ENCODE measurements at regions not wholly inside any gene's neighbourhood (a gene's known extent, or its start where the extent isn't known, plus 50 kb on each side); places are given as distances from the start of the nearest gene placed in this dataset.

- no peak overlapping the region for H3K4me3 ChIP-seq (ENCODE audit: low read depth, poor library complexity, severe bottlenecking)
- 0 to 35% methylated on average over 1 of the region's 1 CpG for WGBS, 2 donors
- TF ChIP-seq, protein P1, sequence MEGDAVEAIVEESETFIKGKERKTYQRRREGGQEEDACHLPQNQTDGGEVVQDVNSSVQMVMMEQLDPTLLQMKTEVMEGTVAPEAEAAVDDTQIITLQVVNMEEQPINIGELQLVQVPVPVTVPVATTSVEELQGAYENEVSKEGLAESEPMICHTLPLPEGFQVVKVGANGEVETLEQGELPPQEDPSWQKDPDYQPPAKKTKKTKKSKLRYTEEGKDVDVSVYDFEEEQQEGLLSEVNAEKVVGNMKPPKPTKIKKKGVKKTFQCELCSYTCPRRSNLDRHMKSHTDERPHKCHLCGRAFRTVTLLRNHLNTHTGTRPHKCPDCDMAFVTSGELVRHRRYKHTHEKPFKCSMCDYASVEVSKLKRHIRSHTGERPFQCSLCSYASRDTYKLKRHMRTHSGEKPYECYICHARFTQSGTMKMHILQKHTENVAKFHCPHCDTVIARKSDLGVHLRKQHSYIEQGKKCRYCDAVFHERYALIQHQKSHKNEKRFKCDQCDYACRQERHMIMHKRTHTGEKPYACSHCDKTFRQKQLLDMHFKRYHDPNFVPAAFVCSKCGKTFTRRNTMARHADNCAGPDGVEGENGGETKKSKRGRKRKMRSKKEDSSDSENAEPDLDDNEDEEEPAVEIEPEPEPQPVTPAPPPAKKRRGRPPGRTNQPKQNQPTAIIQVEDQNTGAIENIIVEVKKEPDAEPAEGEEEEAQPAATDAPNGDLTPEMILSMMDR (IDR thresholded peaks at IDR 0.05): no peak
- TF ChIP-seq POLR2A (IDR thresholded peaks at IDR 0.05): no peak
- DNase-seq (ENCODE audit: low spot score in 2 of 2): no peak
- intact Hi-C loops (cut with DNase I; ENCODE audit: low total_unique reads): loop anchor here (5.0 kb wide), 1 partner anchor 1687 kb away; no protein-coding TSS in a partner anchor
These were observed 196.1 kb downstream of the PDCD6IP start for GRCh38 chr3:33994568-33994967.

GRCh38 chr3:34000301-34000700 lies 201.9 kb downstream of the PDCD6IP start:
- intact Hi-C loops (cut with DNase I; ENCODE audit: low total_unique reads): no loop called here
- H3K4me3 ChIP-seq (ENCODE audit: low read depth, poor library complexity, severe bottlenecking): no peak overlapping the region
- DNase-seq (ENCODE audit: low spot score in 2 of 2): no peak

GRCh38 chr3:34001022-34001421 lies 202.6 kb downstream of the PDCD6IP start:
- DNase-seq (ENCODE audit: low spot score in 2 of 2): no peak
- intact Hi-C loops (cut with DNase I; ENCODE audit: low total_unique reads): no loop called here
- no peak overlapping the region for H3K4me3 ChIP-seq (ENCODE audit: low read depth, poor library complexity, severe bottlenecking)
- TF ChIP-seq POLR2A (IDR thresholded peaks at IDR 0.05): no peak
- TF ChIP-seq, protein P1 (IDR thresholded peaks at IDR 0.05): no peak
- WGBS, 2 donors: 41 to 54% methylated on average over 3 of the region's 3 CpGs

More at GRCh38 chr3:34000301-34000700, 201.9 kb downstream of the PDCD6IP start:
- no peak for TF ChIP-seq POLR2A (IDR thresholded peaks at IDR 0.05)
- TF ChIP-seq, protein P1 (IDR thresholded peaks at IDR 0.05): no peak

DNA sequence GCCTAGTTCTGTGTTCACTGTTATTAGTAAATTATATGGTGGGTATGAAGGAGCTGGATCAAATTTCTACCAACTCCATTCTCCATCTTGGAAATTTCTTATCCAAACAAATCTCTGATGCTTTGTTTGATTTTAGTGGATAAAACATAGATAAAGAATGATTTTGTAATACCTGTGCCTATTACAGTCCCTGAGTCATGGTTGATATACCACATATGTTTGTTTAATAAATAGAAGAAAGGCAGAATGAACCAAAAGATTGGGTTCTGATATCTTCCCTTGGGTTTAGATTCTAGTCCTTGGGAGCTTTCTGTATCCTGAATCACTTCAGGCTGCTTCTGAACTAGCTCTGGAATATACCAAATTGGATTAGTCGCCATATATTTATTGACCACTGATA lies 203.6 kb downstream of the PDCD6IP start:
- WGBS, 2 donors: 93 to 100% methylated on average over 1 of the region's 1 CpG
- intact Hi-C loops (cut with DNase I; ENCODE audit: low total_unique reads): no loop called here
- no peak for DNase-seq (ENCODE audit: low spot score in 2 of 2)

GRCh38 chr3:34002569-34003100 lies 204.2 kb downstream of the PDCD6IP start:
- DNase-seq (ENCODE audit: low spot score in 2 of 2): no peak
- intact Hi-C loops (cut with DNase I; ENCODE audit: low total_unique reads): no loop called here

More for the DNA sequence above, 203.6 kb downstream of the PDCD6IP start:
- no peak overlapping the region for H3K4me3 ChIP-seq (ENCODE audit: low read depth, poor library complexity, severe bottlenecking)
- TF ChIP-seq POLR2A (IDR thresholded peaks at IDR 0.05): no peak
- TF ChIP-seq, protein P1 (IDR thresholded peaks at IDR 0.05): no peak

More at GRCh38 chr3:34002569-34003100, 204.2 kb downstream of the PDCD6IP start:
- TF ChIP-seq POLR2A (IDR thresholded peaks at IDR 0.05): no peak
- TF ChIP-seq, protein P1 (IDR thresholded peaks at IDR 0.05): no peak
- WGBS, 2 donors: 57 to 70% methylated on average over 3 of the region's 3 CpGs
- no peak overlapping the region for H3K4me3 ChIP-seq (ENCODE audit: low read depth, poor library complexity, severe bottlenecking)

Measured in lower leg skin (tissue), 4 donors.